ENCODE measurements at regions not wholly inside any gene's neighbourhood (a gene's known extent, or its start where the extent isn't known, plus 50 kb on each side); places are given as distances from the start of the nearest gene placed in this dataset.

GRCh38 chr5:147180751-147181150 lies 54.1 kb upstream of the STK32A start:
- H3K4me1 Mint-ChIP-seq, result no peaks in the 10 kb centered on the region
- no peak overlapping the region for H3K4me2 ChIP-seq (replicated peaks; ENCODE audit: extremely low read depth, low read length, poor library complexity, severe bottlenecking)
- no peak overlapping the region for H3K27ac ChIP-seq (ENCODE audit: low read depth in 1 of 2, low read length in 2 of 2)
- H3K9ac ChIP-seq (ENCODE audit: insufficient read depth, low read length, poor library complexity, severe bottlenecking), result no peak overlapping the region
- no peaks in the 10 kb centered on the region for H3K36me3 Mint-ChIP-seq
- H3K4me3 Mint-ChIP-seq, result no peak overlapping the region
- H3K9me3 ChIP-seq (replicated peaks in 1 of 2; ENCODE audit: control insufficient read depth in 1 of 2, insufficient read depth in 1 of 2, low read length in 2 of 2), result no peaks in the 10 kb centered on the region
- H4K20me1 ChIP-seq (ENCODE audit: insufficient read depth, low read length), result no peaks in the 10 kb centered on the region
- intact Hi-C loops (cut with micrococcal nuclease), result no loop called here
- H2AFZ ChIP-seq (ENCODE audit: insufficient read depth, low read depth, low read length, poor library complexity, severe bottlenecking), result no peak overlapping the region
- TF ChIP-seq CTCF (IDR thresholded peaks at IDR 0.05), result no peak
- no peaks in the 10 kb centered on the region for H3K27me3 ChIP-seq (ENCODE audit: control insufficient read depth in 2 of 2, insufficient read depth in 2 of 2, low read length in 2 of 2)
- peaks cover 0 to 1% (median 0%) of the 10 kb centered on the region in 3 donors for H3K27me3 Mint-ChIP-seq (ENCODE audit: low read depth in 3 of 3)
- 90% methylated on average over 2 of the region's 4 CpGs for WGBS (ENCODE audit: insufficient coverage)
- no peak for DNase-seq
- H3K4me3 ChIP-seq (replicated peaks in 1 of 3; ENCODE audit: low read depth in 2 of 3, low read length in 3 of 3), result no peak overlapping the region
- peaks cover 0 to 13% (median 1%) of the 10 kb centered on the region in 7 donors for H3K9me3 Mint-ChIP-seq
- H3K79me2 ChIP-seq (ENCODE audit: insufficient read depth, low read length), result no peaks in the 10 kb centered on the region
- H3K4me1 ChIP-seq (ENCODE audit: control insufficient read depth in 1 of 2, insufficient read depth in 2 of 2, low read length in 2 of 2), result no peaks in the 10 kb centered on the region
- H3K27ac Mint-ChIP-seq, result no peak overlapping the region
- H3K36me3 ChIP-seq (replicated peaks in 1 of 2; ENCODE audit: control insufficient read depth in 1 of 2, insufficient read depth in 2 of 2, low read length in 2 of 2), result no peaks in the 10 kb centered on the region

All from CD14-positive monocyte (primary cell).